GM18505 (cell line): ENCODE measurements at regions not wholly inside any gene's neighbourhood (a gene's known extent, or its start where the extent isn't known, plus 50 kb on each side); places are given as distances from the start of the nearest gene placed in this dataset.

Experiments
- ATAC-seq: cut with Tn5 transposase; IDR thresholded peaks from one replicate; pipeline ENCODE4 v1.9.1; 2021; ENCODE audit not compliant: unreplicated experiment
- POLR2A ChIP-seq: IDR thresholded peaks from 4 replicates; pipeline ENCODE4 v1.6.1; 2011; ENCODE audit warnings: borderline replicate concordance; ENCODE audit not compliant: insufficient read depth, insufficient read length; ENCODE audit errors: extremely low read depth

DNA sequence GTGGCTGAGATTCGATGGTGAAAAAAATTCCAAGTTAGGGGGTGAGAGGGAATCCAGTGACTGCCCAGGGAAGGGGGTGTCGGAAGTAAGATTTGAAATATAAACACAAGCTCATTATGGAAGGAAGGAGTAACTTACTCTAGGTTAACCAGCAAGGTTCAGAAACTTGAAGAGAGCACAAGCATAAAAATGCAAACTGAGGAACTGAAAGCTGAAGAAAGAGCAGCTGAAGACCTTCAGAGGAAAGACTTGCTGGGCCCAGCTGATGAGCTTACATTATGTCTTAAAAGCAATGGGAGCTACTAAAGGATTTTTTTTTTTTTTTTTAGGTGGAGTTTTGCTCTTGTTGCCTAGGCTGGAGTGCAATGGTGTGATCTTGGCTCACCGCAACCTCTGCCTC lies 189.7 kb upstream of the GRIN2B start:
- peak; percentile 90 for ATAC-seq
- TF ChIP-seq POLR2A = no peak

DNA sequence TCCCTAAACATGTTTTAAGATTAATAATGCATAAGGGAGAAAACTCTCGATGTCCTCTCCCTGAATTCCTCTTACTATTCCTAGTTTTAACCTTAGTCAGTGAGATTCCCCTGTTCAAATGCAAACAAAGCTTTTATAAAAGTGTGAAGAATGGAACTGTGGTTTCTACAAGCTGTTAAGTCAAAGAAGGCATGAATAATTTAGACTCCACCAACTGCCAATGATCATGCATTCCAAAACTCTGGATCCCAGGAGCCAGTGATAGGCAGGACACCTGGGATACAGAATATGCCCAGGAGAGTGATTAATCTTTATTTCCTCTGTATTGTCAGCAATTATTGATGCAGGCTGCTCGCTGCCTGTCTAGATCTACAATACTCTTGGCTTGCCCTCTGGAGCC lies 190.3 kb upstream of the ATF7IP start:
- TF ChIP-seq POLR2A = no peak
- ATAC-seq = no peak

DNA sequence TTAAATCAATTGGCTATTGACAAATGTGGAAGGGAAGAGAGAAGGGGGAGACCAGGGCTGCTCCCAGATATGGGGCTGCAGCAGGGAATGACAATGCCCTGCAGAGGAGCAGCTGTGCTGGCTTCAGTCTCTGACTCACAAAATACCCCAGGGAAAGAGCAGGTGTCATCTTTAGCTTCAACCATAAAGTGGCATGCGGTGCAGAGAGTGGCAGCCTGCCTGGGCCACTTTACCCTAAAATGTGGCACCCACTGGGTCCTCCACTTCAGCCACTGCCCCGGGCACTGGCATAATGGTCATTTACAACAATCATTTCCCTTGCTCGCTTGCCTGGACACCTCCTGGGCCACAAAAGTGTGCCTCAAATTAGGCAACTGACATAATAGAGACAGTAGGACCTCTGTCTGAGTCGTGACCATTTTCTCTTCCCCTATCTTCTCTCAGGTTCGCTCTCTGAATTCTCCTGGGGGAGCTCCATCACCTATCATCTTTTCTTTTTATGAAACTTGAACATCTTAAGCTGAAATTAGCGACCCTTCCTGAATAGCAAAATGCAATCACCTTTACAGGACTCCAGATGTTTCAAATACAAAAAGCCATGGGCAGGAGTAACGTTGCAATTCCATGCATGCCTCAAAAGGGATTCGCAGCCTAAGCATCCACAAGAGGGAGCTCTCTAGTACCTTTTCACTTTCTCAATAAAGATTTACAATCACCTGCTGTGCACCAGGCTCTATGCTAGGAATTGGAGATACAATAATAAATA lies 179.9 kb upstream of the ATF7IP start:
- TF ChIP-seq POLR2A = no peak
- peak; percentile 66 for ATAC-seq

DNA sequence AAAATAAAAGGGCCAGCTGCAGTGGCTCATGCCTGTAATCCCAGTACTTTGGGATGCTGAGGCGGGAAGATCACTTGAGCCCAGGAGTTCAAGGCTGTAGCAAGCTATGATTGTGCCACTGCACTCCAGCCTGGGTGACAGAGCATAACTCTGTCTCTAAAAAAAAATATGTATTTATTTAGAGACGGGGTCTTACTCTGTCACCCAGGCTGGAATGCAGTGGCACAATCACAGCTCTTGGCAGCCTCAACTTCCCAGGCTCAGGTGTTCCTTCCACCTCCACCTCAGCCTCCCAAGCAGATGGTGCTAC lies 179.3 kb upstream of the ATF7IP start:
- TF ChIP-seq POLR2A = no peak
- ATAC-seq = no peak

DNA sequence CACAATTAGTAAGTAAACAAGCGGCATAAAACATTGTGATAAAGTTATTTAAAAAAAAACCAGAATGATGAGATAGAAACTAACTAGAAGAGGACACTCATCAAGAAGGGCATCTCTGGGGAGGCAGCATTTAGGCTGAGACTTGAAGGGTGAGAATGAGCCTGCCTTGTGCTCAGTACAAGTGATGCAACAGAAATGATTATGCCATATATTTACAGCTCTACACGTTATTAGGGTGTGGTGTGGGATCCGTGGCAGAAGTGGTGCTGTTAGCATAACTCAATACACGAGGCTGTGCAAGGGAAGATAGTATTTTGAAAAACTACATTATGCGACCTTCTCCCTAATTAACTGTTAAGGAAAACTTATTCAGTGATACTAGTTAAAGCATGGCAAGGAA lies 178.5 kb upstream of the ATF7IP start:
- ATAC-seq = no peak
- TF ChIP-seq POLR2A = no peak

DNA sequence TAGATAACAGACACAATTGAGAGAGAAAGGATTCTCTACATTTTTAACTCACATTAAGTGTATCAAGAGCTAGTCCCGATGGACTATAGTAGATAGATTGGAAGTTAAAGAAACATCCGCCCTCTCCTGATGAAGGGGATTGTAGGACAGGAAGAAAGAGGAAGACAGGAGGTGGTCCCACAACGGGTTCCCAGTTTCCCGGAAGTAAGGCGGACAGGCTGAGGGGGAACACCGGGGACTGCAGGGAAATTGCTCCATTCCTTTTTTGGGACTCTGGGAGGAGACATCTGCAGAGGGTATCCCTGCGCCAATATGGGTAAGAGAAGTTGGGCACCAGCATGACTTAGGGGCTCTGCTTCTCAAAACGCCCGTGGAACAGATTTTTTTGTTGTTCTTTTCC lies 177.5 kb upstream of the ATF7IP start:
- no peak for ATAC-seq
- TF ChIP-seq POLR2A = no peak

DNA sequence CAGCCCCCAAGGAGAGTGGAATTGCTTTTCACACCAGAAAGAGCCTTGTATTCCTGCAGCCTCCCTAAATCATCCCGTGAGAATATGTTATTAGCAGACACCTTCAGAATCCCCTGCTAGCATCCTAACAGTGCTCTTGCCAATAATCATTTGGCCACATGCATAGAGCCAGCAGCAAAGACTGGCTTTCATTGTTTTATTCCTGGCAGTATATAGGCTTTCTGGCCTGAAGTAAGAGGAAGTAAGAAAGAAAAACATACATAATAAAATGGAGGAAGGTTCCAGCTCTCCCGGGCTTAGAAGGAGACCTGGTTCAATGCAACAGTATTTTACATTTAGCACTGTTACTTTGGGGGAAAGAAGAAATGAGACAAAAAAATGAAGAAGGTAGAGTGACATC lies 176.7 kb upstream of the ATF7IP start:
- no peak for ATAC-seq
- TF ChIP-seq POLR2A = no peak

DNA sequence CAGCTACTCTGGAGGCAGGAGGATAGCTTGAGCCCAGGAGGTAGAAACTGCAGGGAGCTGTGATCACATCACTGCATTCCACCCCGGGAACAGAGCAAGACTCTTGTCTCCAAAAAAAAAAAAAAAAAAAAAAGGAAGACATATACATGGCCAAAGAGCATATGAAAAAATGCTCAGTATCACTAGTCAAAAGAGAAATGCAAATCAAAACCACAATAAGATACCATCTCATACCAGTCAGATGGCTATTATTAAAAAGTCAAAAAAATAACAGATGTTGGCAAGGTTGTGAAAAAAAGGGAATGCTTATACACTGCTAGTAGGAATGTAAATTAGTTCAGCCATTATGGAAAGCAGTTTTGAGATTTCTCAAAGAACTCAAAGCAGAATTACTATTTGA lies 174.8 kb upstream of the ATF7IP start:
- no peak for ATAC-seq
- TF ChIP-seq POLR2A = no peak

DNA sequence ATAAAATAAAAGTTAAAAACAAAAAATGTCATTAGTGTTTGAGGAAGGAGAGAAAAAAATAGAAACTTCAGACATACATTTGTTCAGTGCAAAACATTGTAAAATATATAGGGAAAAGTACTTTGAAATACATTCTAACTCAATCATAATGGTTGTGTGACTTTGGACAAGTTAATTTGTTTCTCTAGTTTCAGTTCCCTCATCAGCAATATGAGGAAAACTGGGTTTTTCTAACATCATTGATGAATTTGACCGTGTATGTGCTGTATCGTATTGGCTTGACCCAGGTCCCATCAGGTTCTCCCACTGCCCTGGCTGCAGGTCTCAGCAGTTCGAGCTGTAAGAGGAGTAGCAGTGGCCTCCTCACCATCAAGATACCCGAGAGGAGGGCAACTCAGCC lies 173.9 kb upstream of the ATF7IP start:
- TF ChIP-seq POLR2A = no peak
- ATAC-seq = no peak

DNA sequence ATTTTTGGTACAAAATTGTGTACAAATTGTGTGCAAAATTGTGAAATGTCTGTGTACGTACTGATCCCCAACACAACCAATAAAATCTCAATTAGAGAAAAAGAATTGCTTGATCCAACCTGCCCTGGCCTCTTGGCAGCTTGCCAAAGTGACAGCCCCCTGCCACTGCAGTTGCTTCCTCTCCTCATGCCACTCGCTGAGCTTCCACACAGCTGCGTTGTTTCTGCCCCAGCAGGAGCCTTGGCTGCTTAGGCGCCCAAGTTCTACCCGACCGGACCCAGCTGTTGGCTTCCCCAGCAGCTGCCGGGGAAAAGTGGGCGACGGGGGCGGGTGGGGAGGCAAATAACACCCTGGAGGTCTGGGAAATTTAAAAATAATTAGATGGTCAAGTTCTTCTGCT lies 171.8 kb upstream of the ATF7IP start:
- ATAC-seq = no peak
- no peak for TF ChIP-seq POLR2A

DNA sequence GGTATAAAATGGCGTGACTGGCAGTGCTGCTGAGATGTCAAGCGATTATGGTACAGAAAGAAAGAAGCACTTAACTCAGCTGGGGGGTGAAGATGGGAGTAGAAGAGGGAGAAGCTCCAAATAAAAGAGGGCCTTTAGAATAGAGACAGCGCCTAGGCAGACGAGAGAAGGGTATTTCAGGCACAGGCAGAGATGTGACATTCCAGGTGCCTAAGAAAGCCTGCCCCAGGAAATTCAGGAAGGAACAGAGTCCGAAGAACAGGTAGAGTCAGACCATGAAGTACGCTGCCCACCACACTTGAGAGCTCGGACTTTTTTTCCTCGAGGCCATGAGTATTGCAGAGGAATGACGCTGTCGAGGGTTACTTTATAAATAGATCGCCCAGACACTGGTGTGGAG lies 170.9 kb upstream of the ATF7IP start:
- TF ChIP-seq POLR2A = no peak
- no peak for ATAC-seq

DNA sequence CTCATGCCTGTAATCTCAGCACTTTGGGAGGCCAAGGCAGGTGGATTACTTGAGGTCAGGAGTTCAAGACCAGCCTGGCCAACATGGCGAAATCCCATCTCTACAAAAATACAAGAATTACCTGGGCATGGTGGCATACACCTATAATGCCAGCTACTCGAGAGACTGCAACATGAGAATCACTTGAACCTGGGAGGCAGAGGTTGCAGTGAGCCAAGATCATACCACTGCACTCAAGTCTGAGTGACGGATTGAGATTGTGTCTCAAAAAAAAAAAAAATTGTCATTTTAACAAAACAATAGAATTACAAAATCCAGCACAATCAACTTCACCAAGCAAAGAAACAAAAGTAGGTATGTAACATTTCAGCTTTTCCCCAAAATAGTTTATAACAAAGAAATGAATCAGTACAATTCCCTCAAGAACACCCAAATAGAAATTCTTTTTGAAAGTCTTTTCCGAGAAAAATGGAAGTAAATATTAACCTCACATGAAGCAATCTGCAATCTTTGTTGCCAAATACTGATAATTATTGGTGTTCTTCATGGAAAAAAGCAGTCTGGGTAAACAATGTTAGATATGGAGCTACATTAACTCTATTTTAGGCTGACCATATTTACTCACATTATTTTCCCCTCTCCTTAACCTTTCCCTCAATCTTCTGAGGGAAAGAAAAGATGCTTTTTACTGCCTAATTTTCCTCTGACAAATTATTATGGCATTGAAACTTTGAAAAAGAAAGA lies 165.9 kb upstream of the ATF7IP start:
- no peak for TF ChIP-seq POLR2A
- no peak for ATAC-seq

DNA sequence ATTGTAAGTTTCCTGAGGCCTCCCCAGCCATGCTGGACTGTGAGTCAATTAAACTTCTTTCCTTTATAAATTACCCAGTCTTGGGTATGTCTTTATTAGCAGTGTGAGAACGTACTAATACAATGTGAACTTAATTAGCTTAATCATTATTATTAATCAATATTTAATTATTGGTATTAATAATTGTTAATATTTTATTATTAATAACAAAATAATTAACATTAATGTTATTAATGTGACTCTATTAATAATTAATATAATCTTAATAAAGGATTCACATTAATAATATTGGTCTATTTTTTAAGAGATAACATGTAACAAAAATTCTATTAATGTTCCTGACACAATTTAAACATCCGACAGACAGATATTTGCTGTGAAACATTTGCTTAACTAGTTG lies 164.9 kb upstream of the ATF7IP start:
- ATAC-seq = no peak
- TF ChIP-seq POLR2A = no peak

DNA sequence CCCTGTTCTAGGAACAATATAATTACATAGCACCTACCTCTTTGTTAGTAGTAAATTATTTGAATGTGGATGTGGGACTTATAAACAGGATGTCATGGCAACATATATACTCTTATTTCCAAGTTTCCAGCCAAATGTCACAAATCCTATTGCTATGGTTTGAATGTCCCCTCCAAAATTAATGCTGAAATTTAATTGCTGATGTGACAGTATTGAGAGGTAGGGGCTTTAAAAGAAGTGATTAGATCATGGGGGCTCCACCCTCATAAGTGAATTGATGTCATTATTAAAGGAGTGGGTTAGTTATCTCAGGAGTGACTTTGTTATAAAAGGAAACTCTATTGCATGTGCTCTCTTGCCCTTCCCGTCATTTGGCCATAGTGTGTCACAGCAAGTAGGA lies 164.2 kb upstream of the ATF7IP start:
- TF ChIP-seq POLR2A = no peak
- ATAC-seq = no peak
